BE2C (cell line): ENCODE measurements at regions not wholly inside any gene's neighbourhood (a gene's known extent, or its start where the extent isn't known, plus 50 kb on each side); places are given as distances from the start of the nearest gene placed in this dataset.

ENCODE experiments used
- DNase-seq: peaks from one replicate; pipeline ENCODE4 v3.0.0-alpha.2; 2020
- H3K27me3 ChIP-seq: fragments of 250-450 bp; sonication (Bioruptor Pico); 2 replicates; pipeline ENCODE4 v1.5.1; 2020; ENCODE audit warnings: mild to moderate bottlenecking
- H3K36me3 ChIP-seq: fragments of 250-450 bp; sonication (Bioruptor Pico); 2 replicates; pipeline ENCODE4 v1.5.1; 2020; ENCODE audit warnings: mild to moderate bottlenecking
- H3K4me1 ChIP-seq: fragments of 250-450 bp; sonication (Bioruptor Pico); 2 replicates; pipeline ENCODE4 v1.5.1; 2020
- H3K4me3 ChIP-seq: 2 replicates; pipeline ENCODE4 v1.5.1; 2011; ENCODE audit warnings: low read depth, low read length
- H3K9me3 ChIP-seq: fragments of 250-450 bp; sonication (Bioruptor Pico); 2 replicates; pipeline ENCODE4 v1.5.1; 2020
- CTCF ChIP-seq: IDR thresholded peaks from 2 replicates; pipeline ENCODE4 v1.5.1; 2012; ENCODE audit warnings: mild to moderate bottlenecking, low read depth, low read length

- TF ChIP-seq CTCF: no peak
- Histone ChIP-seq H3K27me3 (no peaks in the 10 kb centered on the region), H3K36me3 (no peaks in the 10 kb centered on the region), H3K4me1 (no peaks in the 10 kb centered on the region), H3K4me3 (no peak overlapping the region), H3K9me3 (no peaks in the 10 kb centered on the region)
- DNase-seq: no peak
Measured at GRCh38 chr10:111516144-111516543, 439.3 kb downstream of the ADRA2A start.

- H3K36me3 ChIP-seq: no peaks in the 10 kb centered on the region
- DNase-seq: no peak
Measured at GRCh38 chr10:111522141-111522540, 445.3 kb downstream of the ADRA2A start.

GRCh38 chr10:111522551-111522950, 445.7 kb downstream of the ADRA2A start:
- Histone ChIP-seq H3K9me3 (no peaks in the 10 kb centered on the region), H3K4me3 (no peak overlapping the region), H3K4me1 (no peaks in the 10 kb centered on the region; the same call in 1 of the 2 replicates), H3K36me3 (no peaks in the 10 kb centered on the region), H3K27me3 (no peaks in the 10 kb centered on the region)
- no peak for TF ChIP-seq CTCF
- DNase-seq: no peak

More at GRCh38 chr10:111522141-111522540, 445.3 kb downstream of the ADRA2A start:
- Histone ChIP-seq H3K9me3 (no peaks in the 10 kb centered on the region), H3K27me3 (no peaks in the 10 kb centered on the region), H3K4me1 (no peaks in the 10 kb centered on the region; the same call in 1 of the 2 replicates), H3K4me3 (no peak overlapping the region)
- no peak for TF ChIP-seq CTCF

- H3K9me3 ChIP-seq: no peaks in the 10 kb centered on the region
- H3K4me1 ChIP-seq: no peaks in the 10 kb centered on the region; the same call in 1 of the 2 replicates
- no peak for TF ChIP-seq CTCF
- H3K27me3 ChIP-seq: no peaks in the 10 kb centered on the region
- no peak overlapping the region for H3K4me3 ChIP-seq
- no peaks in the 10 kb centered on the region for H3K36me3 ChIP-seq
- DNase-seq: no peak
Measured at GRCh38 chr10:111523016-111523415, 446.2 kb downstream of the ADRA2A start.

GRCh38 chr10:111524134-111524533, 447.3 kb downstream of the ADRA2A start:
- no peak for DNase-seq
- Histone ChIP-seq H3K9me3 (no peaks in the 10 kb centered on the region), H3K27me3 (no peaks in the 10 kb centered on the region), H3K36me3 (no peaks in the 10 kb centered on the region), H3K4me1 (no peaks in the 10 kb centered on the region; the same call in 1 of the 2 replicates), H3K4me3 (no peak overlapping the region)
- TF ChIP-seq CTCF: no peak

- Histone ChIP-seq H3K9me3 (no peaks in the 10 kb centered on the region), H3K27me3 (no peaks in the 10 kb centered on the region), H3K4me1 (no peaks in the 10 kb centered on the region; the same call in 1 of the 2 replicates), H3K4me3 (no peak overlapping the region), H3K36me3 (no peaks in the 10 kb centered on the region)
- no peak for DNase-seq
- TF ChIP-seq CTCF: no peak
Measured at GRCh38 chr10:111525696-111526095, 448.9 kb downstream of the ADRA2A start.
